MM.1S (cell line): ENCODE measurements at regions not wholly inside any gene's neighbourhood (a gene's known extent, or its start where the extent isn't known, plus 50 kb on each side); places are given as distances from the start of the nearest gene placed in this dataset.

ENCODE experiments used
- DNase-seq: peaks from one replicate; pipeline ENCODE4 v3.0.0-alpha.2; 2015
- H2AFZ ChIP-seq: fragments of 300-600 bp; sonication (generic); 2 replicates; pipeline ENCODE4 v1.6.0; 2016; ENCODE audit warnings: antibody characterized with exemption, low read length
- H3F3A ChIP-seq: fragments of 300-600 bp; sonication (generic); 2 replicates; pipeline ENCODE4 v1.6.1; 2016; ENCODE audit warnings: mild to moderate bottlenecking, antibody characterized with exemption, low read length, moderate library complexity, mixed read lengths; ENCODE audit not compliant: insufficient read depth
- H3K27ac ChIP-seq: fragments of 300-600 bp; sonication (generic); 2 replicates; pipeline ENCODE4 v1.5.1; 2016; ENCODE audit warnings: mild to moderate bottlenecking, low read length
- H3K27me3 ChIP-seq: fragments of 300-600 bp; sonication (generic); replicated peaks from 2 replicates; pipeline ENCODE4 v1.6.0; 2016; ENCODE audit warnings: low read length; ENCODE audit not compliant: insufficient read depth
- H3K36me3 ChIP-seq: fragments of 300-600 bp; sonication (generic); replicated peaks from 2 replicates; pipeline ENCODE4 v1.6.1; 2016; ENCODE audit warnings: mild to moderate bottlenecking, low read length, mixed read lengths; ENCODE audit not compliant: insufficient read depth
- H3K4me1 ChIP-seq: fragments of 300-600 bp; sonication (generic); 2 replicates; pipeline ENCODE4 v1.6.1; 2016; ENCODE audit warnings: low read length, mixed read lengths
- H3K4me2 ChIP-seq: fragments of 300-600 bp; sonication (generic); 2 replicates; pipeline ENCODE4 v1.6.0; 2016; ENCODE audit warnings: low read depth, low read length
- H3K4me3 ChIP-seq: fragments of 300-600 bp; sonication (generic); 2 replicates; pipeline ENCODE4 v1.5.1; 2016; ENCODE audit warnings: low read length, mixed read lengths
- H3K79me2 ChIP-seq: fragments of 300-600 bp; sonication (generic); 2 replicates; pipeline ENCODE4 v1.6.1; 2016; ENCODE audit warnings: mixed run types, low read length, mixed read lengths
- H3K9ac ChIP-seq: fragments of 300-600 bp; sonication (generic); 2 replicates; pipeline ENCODE4 v1.6.1; 2016; ENCODE audit warnings: low read length, mixed read lengths
- H3K9me2 ChIP-seq: fragments of 300-600 bp; sonication (generic); replicated peaks from 2 replicates; pipeline ENCODE4 v1.6.1; 2016; ENCODE audit warnings: mild to moderate bottlenecking, low read length, mixed read lengths; ENCODE audit not compliant: insufficient read depth
- H3K9me3 ChIP-seq: fragments of 300-600 bp; sonication (generic); replicated peaks from 2 replicates; pipeline ENCODE4 v1.6.1; 2016; ENCODE audit warnings: mild to moderate bottlenecking, low read length, mixed read lengths; ENCODE audit not compliant: insufficient read depth
- H4K20me1 ChIP-seq: fragments of 300-600 bp; sonication (generic); 2 replicates; pipeline ENCODE4 v1.6.1; 2016; ENCODE audit warnings: mild to moderate bottlenecking, low read length, moderate library complexity, mixed read lengths; ENCODE audit not compliant: insufficient read depth
- EZH2 ChIP-seq: fragments of 300-600 bp; sonication (generic); optimal IDR thresholded peaks from 2 replicates; pipeline ENCODE3; 2017; ENCODE audit warnings: low read depth, mild to moderate bottlenecking, antibody characterized with exemption, low read length, mixed read lengths
- EZH2phosphoT487 ChIP-seq: fragments of 300-600 bp; sonication (generic); IDR thresholded peaks from 2 replicates; pipeline ENCODE4 v1.6.1; 2018; ENCODE audit warnings: antibody characterized with exemption, low read length
- TF ChIP-seq, protein P1 (sequence below): fragments of 300-600 bp; sonication (generic); IDR thresholded peaks from 2 replicates; pipeline ENCODE4 v1.5.1; 2016; ENCODE audit warnings: antibody characterized with exemption, low read length, mixed read lengths

DNA sequence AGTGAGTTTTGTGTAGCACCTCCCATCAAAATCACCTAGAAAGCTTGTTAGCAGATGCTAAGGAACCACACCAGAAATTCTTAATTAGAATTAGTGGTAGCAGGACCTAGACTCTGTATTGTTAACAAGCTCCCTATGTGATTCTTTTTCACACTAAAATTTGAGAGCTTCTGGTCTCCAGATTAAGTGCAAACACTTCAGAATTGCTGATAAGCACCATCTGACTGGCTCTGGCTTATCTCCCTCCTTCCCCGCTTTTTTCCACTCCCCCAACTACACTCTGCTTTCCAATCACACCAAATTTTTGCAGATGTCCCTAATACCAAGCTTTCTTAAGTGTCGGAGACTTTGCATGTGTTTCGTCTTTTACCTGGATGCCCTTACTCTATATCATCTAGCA lies 410.1 kb upstream of the DPH6 start:
- H3K79me2 ChIP-seq, result no peaks in the 10 kb centered on the region
- H3F3A ChIP-seq, result no peaks in the 10 kb centered on the region
- H3K9ac ChIP-seq, result no peak overlapping the region
- no peaks in the 10 kb centered on the region for H3K4me1 ChIP-seq
- no peaks in the 10 kb centered on the region for H3K9me2 ChIP-seq
- H3K4me3 ChIP-seq, result no peak overlapping the region
- H3K4me2 ChIP-seq, result no peak overlapping the region
- no peak overlapping the region for H2AFZ ChIP-seq
- no peak overlapping the region for H3K27ac ChIP-seq
- TF ChIP-seq EZH2phosphoT487 (no peak), EZH2 (no peak)
- TF ChIP-seq, protein P1, sequence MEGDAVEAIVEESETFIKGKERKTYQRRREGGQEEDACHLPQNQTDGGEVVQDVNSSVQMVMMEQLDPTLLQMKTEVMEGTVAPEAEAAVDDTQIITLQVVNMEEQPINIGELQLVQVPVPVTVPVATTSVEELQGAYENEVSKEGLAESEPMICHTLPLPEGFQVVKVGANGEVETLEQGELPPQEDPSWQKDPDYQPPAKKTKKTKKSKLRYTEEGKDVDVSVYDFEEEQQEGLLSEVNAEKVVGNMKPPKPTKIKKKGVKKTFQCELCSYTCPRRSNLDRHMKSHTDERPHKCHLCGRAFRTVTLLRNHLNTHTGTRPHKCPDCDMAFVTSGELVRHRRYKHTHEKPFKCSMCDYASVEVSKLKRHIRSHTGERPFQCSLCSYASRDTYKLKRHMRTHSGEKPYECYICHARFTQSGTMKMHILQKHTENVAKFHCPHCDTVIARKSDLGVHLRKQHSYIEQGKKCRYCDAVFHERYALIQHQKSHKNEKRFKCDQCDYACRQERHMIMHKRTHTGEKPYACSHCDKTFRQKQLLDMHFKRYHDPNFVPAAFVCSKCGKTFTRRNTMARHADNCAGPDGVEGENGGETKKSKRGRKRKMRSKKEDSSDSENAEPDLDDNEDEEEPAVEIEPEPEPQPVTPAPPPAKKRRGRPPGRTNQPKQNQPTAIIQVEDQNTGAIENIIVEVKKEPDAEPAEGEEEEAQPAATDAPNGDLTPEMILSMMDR, result no peak
- no peaks in the 10 kb centered on the region for H3K36me3 ChIP-seq
- no peaks in the 10 kb centered on the region for H4K20me1 ChIP-seq
- H3K9me3 ChIP-seq, result no peaks in the 10 kb centered on the region
- DNase-seq, result no peak
- H3K27me3 ChIP-seq, result no peaks in the 10 kb centered on the region

- Histone ChIP-seq H4K20me1 (no peaks in the 10 kb centered on the region), H2AFZ (no peak overlapping the region), H3K36me3 (no peaks in the 10 kb centered on the region), H3K9me3 (no peaks in the 10 kb centered on the region), H3K9ac (no peak overlapping the region), H3K79me2 (no peaks in the 10 kb centered on the region), H3K27me3 (no peaks in the 10 kb centered on the region), H3K4me2 (no peak overlapping the region), H3K4me1 (no peaks in the 10 kb centered on the region), H3F3A (no peaks in the 10 kb centered on the region), H3K9me2 (no peaks in the 10 kb centered on the region), H3K4me3 (no peak overlapping the region), H3K27ac (no peak overlapping the region)
- TF ChIP-seq EZH2 (no peak), EZH2phosphoT487 (no peak)
- TF ChIP-seq, protein P1, result no peak
- no peak for DNase-seq
Observed at GRCh38 chr15:35958021-35958420, 412.1 kb upstream of the DPH6 start.

DNA sequence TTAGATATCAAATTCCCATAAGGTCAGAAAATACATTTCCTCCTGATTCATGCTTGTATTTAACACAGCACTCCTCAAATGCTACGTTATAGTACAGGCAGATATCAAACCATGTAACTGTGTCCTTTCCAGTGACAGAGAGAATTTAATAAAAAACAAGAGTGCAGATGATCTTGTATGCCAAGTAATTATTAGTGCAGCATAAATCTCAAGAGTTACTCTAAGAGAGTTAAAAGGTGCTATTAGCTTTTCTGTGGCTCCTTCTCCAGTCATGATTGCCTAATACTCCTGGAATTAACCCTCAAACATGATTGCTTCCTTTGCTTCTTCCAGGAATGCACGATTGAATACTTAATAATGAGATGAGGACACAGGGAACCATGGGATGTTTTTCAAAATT lies 413.0 kb upstream of the DPH6 start:
- Histone ChIP-seq H3K9ac (no peak overlapping the region), H3K36me3 (no peaks in the 10 kb centered on the region), H3K27me3 (no peaks in the 10 kb centered on the region), H3K4me2 (no peak overlapping the region), H3K27ac (no peak overlapping the region), H3K4me1 (no peaks in the 10 kb centered on the region), H3K4me3 (no peak overlapping the region), H3F3A (no peaks in the 10 kb centered on the region), H2AFZ (no peak overlapping the region), H3K9me2 (no peaks in the 10 kb centered on the region), H3K9me3 (no peaks in the 10 kb centered on the region), H3K79me2 (no peaks in the 10 kb centered on the region), H4K20me1 (no peaks in the 10 kb centered on the region)
- DNase-seq, result no peak
- TF ChIP-seq EZH2, result no peak
- TF ChIP-seq, protein P1, result no peak
- no peak for TF ChIP-seq EZH2phosphoT487
